ENCODE measurements at regions not wholly inside any gene's neighbourhood (a gene's known extent, or its start where the extent isn't known, plus 50 kb on each side); places are given as distances from the start of the nearest gene placed in this dataset.

DNA sequence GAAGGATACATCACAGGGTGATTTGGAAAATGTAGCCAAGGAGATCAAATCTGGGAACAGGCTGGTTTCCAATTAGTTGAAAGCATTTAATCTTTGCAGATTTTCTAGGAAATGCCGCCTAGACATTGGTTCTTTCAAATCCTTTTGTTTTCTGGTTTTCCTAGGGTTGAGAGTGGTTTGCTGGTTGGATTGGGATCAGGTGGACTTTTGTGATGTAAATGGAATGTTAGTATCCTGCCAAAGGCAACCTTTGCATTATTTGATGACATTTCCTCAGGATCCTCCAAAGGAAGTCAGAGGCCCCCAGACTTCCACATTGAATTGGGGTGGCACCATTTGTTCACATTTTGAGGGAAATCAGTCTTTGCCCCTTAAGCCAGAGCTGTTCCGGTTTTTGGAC is 245.5 kb upstream of the RPS23 start:
- TF ChIP-seq POLR2A (IDR thresholded peaks at IDR 0.05) (no peak), POLR2AphosphoS5 (IDR thresholded peaks at IDR 0.05) (no peak)

All from upper lobe of left lung (tissue), 4 donors.